SW480 (cell line): ENCODE measurements at regions not wholly inside any gene's neighbourhood (a gene's known extent, or its start where the extent isn't known, plus 50 kb on each side); places are given as distances from the start of the nearest gene placed in this dataset.
"Not testable (repeated sequence)": the region's sequence is repeated elsewhere in the genome, so short reads cannot be mapped to it uniquely, and the experiment has no call there.

ENCODE experiments used
- DNase-seq: peaks from one replicate; pipeline ENCODE4 v3.0.0-alpha.2; 2016; ENCODE audit warnings: low spot score

DNA sequence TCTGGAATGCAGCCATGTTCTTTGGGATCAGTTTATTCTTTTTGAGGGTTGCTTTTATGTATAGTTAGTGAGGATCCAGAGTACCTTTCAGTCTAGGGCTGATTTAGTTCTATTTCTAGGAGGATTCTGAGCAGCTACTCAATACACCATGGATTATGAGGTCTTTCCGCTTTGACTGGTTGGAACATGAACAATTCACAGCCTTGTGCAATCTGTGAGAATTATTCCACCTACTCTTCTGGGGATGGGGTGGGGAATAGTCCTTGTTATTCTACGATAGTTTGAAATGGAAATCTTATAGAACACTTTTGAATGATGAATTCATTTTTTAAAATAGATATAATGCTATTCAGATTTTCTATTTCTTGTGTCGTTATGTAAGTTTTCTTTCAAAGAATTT, 212.3 kb upstream of the ARRDC3 start:
- no peak for DNase-seq

DNA sequence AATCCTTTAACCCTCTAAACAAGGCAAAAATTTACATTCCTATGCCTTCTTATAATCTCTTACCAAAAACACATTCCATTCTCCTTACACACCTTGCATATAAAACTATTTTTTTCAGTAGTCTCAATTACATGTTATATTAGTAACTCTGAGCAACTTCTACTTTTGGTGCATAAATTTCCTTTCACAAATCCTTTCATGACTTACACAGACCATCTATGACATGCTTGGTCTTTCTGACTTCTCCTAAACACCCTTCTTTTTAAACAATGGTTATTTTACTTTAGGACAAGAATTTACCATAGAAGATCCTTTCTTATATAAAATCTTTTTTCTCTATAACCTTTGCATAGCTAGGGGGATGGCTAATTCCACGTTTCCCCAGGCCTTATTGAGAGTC, 208.0 kb upstream of the ARRDC3 start:
- no peak for DNase-seq

DNA sequence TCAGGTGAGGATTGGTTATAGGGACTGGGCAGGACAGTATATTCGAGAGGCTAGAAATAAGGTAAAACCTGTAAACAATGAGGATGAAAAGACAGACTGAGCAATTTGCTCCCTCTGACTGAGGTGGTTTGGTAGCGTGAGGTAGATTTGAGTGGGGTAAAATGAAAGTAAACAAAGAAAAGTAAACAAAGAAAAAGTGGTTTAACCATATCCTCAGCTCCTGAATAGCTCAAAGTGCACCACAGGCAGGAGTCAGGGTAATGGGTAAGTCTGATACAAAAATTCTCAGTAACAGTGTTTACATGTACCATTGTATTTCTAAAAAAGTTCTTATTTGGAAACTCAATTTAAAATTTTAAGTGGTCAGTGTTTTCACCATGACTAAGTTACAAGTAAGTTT, 203.1 kb upstream of the ARRDC3 start:
- DNase-seq: no peak

DNA sequence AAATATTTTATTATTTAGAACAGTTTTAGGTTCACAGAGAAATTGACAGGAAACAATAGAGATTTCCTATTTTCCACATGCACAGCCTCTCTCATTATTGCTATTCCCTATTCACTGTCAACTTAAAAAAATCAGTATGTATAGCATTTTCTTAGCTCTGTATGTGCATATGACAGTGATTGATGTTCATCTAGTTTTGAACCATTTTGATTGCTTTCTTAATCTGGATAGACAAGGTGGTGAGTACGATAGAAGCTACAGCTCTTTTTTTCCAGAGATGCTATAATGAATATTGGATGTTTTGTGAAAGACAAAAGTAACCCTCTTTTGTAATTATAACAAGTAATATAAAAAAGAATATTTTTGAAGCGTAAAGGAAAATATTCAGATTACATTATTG, 201.2 kb upstream of the ARRDC3 start:
- no peak for DNase-seq

DNA sequence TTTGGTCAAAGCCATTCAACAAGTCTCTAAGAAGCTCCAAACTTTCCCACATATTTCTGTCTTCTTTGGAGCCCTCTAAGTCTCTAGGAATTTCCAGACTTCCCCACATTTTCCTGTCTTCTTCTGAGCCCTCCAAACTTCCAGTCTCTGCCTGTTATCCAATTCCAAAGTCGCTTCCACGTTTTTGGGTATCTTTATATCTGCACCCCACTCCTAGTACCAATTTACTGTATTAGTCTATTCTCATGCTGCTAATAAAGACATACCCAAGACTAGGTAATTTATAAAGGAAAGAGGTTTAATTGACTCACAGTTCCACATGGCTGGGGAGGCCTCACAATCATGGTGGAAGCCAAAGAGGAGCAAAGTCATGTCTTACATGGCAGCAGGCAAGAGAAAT, 182.9 kb upstream of the ARRDC3 start:
- not testable (repeated sequence) for DNase-seq

DNA sequence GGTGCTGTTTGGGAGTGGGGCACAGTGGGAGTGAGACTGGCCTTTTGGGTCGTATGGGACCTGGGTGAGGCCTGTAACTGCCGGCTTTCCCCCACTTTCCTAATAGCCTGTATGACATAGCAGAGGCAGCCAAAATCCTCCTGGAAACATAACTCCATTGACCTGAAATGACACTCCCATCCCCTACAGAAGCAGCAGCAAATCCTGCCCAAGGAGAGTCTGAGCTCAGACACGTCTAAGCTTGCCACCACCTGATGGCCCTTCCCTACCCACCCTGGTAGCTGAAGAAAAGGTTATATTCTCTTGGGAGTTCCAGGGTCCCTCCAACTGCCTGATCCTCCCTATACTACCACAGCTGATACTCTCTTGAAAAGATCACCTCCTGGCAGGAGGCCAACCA, 179.8 kb upstream of the ARRDC3 start:
- no peak for DNase-seq

DNA sequence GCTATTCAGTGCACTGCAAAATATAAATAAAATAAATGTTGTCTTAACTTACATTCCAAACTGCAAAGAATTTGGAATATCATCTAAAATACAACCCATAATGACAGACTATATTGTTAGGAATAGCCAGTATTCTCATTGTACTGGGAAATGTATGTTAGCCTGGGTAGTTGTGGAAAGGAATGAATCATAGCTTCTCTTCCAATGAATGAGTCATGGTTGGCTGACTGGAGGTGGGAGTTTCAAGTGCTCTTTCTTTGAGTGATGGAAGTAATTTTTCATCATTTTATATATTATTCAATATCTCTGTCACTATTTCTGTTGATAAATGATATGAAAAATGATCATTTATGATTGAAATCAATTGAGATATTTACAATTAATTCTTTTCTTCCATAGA, 158.6 kb upstream of the ARRDC3 start:
- DNase-seq: no peak

DNA sequence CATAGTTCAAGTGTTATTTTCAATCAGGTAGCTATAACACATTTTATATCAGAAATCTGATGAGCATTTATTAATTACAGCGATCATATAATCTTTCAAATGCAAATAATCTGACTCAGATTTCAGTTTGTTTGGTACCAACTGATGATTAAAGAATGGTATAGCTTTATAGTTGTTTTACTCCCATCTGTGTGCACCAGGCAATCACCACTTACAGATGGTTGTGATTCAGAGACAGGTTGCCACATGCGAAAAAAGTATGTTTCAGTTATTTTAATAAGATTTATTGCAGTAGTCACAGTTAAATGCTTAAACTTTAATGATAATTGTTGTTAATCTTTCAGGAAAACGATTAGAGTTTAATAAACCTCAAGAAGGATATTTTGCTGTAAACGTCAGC, 155.1 kb upstream of the ARRDC3 start:
- no peak for DNase-seq

DNA sequence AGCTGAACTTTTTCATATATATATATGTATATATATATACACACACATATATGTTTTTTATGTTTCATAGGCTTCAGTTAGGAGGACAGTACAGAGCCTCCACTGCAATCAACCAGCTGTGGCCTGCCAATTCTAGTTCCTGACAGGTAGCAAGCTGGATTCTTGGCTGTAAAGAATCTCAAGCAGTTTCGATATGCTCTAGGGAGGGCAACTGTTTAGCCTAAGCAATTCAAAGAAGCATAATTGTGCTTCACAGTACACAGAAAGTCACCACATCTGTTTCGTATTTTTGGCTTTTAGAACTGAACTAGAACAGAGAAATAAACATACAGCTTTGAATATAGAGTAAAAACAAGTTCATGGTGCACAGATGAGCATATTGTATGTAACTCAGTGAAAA, 152.4 kb upstream of the ARRDC3 start:
- DNase-seq: no peak

DNA sequence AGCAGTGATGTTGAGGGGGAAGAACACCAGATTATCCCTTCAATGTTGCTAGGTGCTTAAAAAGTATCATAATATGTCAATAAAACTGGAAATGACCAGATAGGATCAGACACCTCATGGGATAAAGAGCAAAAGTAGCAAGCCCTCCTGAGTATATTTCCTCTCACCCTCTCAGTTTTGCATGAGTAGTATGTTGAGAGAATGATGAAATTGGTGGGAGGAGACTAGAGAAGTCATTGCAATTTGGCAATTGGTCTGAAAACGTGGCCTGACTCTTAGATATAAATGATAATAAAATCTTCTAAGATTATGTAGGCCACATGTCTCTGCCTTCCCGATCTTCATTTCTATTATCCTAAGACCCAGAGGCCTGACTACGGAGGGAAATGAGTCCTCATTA, 151.2 kb upstream of the ARRDC3 start:
- no peak for DNase-seq

DNA sequence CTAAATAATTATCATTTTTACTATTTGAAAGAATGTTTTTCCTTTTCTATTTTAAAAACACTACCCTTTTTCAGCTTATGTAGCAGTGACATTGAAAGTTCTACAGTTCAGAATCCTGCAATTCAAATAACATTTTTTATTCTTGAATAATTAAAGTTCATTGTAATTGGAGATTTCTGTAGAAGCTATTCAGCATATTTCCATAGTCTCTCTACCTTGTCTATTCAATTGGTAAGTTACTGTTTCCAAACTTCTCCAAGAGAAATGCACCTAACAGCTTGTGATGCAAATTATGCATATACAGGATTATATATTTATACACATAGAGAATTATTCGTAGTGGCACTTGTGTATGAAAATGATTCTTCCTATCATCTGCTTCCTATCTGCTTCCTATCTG, 149.7 kb upstream of the ARRDC3 start:
- DNase-seq: no peak

DNA sequence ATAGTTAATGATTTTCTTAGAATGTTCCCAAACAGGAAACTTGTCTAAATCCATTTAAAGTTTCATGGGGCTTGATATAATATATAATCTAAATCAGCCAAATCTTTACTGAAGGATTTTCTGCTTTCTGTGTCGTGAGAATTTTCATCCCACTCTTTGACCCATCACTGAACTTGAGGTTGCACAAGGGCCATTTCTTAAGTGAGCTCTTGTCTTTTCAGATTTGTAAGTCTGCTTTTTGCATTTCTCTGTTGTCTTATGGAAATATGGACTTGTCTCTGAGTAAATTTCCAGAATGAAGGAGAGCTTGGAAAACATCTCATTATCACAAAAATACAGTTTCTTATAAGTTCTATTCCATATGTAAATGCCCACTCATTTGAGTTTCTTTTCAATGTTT, 149.2 kb upstream of the ARRDC3 start:
- no peak for DNase-seq

DNA sequence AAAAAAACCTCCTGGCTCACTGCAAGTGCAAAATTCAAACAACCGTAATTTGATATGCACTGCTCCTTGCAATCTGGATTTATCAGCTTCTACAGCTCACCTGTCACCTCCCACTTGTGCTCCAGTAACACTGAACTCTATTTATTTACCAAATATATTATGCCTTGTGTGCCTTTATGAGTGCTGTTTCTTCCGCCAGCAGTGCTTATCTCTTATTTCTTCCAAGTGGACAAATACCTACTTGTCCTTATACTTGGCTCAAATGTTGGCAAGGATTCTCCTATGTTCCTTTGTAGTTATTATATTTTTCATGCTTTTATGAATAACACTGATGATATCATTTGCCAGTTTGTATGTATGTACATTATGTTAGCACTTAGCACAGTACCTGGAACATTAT, 145.7 kb upstream of the ARRDC3 start:
- no peak for DNase-seq

DNA sequence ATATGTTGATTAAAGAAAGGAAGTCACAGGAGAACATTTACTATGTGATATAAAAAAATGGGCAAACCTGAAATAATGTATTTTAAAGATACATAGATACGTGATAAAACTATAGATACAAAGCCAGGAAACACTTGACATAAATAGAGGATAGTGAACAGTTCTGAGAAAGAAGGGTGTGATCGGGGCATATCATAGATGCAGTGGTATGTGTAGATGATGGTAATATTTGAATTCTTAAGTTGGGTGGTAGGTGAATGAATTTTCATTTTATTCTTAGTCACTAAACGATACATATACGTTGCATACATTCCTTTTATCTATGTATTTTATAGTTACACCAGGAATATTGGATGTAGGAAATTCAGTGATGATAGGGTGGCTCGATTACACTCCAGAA, 138.7 kb upstream of the ARRDC3 start:
- DNase-seq: no peak

DNA sequence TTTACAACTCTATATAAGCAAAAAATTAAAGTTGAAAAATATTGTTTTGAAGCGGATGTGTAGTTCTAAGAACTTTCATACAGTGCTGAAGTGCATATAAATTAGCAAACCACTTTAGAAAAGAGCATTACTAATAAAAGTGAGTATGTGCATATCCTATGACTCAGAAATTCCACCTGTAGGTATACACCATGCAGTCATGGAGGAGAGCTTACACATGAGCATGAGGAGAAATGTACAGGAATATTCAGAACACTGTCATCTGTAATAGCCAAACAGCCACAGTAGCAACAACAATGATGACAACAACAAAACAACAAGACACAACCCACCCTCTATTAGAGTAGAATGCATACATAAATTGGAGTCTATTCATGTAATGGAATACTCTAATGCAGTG, 138.2 kb upstream of the ARRDC3 start:
- peak; percentile 4 for DNase-seq

DNA sequence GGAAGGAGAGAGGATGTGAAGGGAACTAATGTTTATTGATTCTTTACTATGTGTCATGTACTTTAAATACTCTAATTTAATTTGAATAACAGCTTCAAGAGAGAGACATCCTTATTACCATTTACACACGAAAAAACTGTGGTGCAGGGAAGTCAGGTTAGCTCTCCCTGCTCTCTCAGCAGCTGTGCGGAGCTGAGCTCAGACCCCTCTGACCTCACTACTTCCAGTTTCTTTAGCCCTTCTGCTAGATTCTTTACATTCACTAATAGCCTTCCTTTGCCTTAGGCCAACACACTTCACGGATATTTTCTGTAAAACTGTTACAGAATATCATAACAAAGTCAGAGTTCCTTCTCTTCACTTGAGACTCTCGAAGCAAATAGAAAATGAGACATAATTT, 131.3 kb upstream of the ARRDC3 start:
- DNase-seq: no peak

DNA sequence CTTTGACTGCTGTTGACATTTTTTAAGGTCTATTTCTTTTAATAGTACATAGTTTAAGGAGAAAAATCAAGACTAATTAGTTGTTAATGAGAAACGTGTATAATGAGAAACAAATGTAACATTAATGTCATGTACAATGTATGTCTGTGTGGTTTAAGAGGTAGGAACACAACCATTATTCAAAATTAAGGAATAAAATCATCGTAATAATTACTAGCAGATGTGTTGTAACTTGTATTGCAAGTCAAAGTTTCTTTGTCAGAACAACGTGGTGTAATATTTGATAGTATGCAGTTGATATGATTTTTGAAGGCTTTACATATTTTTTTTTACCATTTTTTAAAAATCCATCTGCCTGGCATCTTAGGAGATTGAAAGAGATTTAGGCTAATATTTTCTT, 120.2 kb upstream of the ARRDC3 start:
- no peak for DNase-seq

DNA sequence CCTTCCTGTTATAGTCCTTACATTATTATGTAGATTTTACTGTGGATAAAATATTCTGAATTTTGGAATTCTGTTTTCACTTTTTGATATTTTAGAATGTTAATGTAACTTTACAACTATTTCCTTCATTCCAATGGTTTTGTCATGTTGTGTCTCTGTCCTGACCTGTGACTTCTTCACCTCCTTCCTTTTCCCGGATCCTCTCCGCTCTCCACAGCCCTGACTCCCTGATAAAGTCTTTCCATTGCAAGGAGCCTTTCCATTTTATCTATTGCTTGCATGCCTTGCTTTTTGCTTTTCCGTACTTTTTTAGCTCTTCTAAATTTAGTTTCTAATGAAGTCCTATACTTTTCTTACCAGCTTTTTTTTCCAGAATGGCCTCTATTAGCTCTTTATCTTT, 117.6 kb upstream of the ARRDC3 start:
- DNase-seq: no peak

DNA sequence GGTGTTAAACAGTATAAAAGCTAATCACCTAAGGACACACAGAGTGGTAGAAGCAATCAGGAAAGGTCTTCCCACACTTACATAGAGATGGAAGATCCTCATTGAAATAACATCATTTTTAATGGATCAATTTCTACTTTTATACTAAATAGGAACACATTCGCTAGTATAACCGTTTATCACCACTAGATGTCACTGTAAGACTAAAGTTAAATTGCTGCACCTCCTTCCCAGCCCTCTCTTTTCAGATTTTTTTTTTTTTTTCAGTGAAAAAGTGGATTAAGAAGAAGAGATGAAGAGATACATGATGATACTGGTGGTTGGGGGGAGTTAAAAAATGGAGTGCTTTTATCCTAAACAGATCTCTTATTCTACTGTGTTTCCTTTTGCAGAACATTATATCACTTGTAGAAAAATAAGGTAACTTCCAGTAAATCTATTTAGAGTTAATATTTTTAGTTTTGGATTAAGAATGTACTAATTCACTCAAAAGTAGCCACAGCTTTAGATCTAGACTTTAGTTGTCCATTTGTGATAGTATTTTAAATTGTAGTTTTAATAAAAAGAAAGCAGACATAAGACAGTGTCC, 116.9 kb upstream of the ARRDC3 start:
- peak; percentile 36 for DNase-seq

DNA sequence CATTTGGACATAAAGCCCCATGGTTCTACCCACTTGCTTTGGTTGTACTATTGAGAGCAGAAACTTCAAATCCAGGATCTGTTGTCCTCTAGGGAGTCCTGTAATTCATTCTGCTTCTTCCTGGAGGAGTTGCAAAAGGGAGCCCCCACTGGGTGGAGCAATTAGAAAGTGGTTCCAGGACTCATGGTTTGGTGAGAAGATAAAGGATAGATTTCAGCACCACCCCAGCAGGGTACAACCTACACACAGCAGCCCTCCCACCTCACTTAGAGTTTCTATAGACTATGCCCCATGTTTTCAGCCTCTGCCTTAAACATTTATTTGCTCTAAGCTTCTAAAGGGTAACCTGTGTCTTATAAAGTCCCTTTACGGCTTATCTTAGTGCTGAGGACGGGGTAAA, 112.6 kb upstream of the ARRDC3 start:
- no peak for DNase-seq

DNA sequence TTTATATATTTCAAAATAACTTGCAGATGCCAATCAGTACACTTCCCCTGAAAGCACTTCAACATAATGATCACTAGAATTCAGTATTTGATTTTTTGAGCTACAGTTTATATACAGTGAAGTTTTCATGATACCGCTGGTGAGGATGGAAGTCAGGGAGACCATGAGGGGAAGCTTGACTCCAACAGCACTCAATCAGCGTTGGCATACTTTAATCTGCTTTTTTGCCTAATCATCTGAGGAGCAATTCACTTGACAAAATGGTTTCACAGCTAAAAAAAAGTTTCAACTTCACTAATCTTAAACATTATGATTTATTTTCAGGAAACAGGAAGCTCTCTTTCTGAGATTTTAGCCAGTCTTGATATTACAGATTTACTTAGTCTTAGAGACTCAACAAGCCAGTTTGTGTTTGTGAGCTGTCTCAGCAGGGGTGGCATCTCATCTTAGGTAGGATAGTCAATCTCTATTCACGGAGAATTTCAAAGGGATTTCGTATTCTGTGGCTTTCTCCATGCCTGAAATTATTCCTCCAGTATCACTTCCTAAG, 111.4 kb upstream of the ARRDC3 start:
- no peak for DNase-seq

DNA sequence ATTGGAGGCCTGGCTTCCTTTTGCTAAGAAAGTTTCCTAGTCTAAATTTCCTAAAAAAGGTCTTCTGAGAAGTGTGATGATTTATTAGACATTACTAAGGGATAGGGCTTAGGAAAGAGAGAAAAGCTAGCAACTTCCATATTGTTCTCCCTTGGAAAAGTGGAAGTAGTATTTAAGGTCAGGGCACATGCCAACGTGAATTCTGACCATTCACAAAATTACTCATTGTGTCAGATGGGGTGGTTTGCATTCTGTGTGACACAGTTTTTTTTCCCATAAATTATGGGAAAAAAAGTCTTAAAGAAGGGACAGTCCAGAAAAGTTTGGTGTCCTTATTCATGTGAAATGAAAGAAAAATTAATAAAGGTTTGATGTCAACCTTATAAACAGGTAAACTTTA, 110.0 kb upstream of the ARRDC3 start:
- no peak for DNase-seq

DNA sequence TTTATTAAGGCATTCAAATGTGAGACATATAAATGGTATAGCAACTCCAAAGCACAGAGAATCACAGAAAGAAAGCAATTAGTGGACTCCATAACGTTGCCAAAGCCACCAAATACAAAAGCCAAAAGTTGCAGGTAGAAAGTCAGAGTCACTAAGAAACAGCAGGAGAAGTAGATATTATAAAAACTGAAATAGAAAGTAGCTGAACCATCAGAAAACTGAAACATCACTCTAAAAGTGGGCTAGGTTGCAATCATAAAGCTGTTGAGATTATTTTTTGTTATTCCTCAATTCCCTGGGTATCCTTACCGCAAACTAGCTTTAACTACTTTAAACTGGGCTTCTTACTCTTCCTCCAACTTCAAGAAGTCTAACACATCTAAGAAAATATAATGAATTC, 108.1 kb upstream of the ARRDC3 start:
- DNase-seq: no peak

DNA sequence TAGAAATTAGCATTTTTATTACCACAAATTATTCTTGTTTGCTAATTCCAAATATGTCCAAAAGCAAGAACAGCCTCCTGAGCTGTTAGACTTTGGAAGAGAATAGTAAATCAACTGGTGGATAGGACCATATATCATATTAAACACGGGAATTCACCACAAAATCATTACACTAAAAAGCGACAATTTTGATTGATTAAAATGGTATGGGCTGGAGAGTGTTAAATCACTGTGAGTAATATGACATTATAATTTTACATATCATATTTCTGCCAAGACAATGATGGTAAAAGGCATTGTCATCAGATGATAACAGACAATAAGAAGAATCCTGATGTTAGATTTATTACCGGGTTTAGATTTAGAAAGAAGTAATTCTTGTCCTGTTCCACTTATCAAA, 107.2 kb upstream of the ARRDC3 start:
- no peak for DNase-seq

DNA sequence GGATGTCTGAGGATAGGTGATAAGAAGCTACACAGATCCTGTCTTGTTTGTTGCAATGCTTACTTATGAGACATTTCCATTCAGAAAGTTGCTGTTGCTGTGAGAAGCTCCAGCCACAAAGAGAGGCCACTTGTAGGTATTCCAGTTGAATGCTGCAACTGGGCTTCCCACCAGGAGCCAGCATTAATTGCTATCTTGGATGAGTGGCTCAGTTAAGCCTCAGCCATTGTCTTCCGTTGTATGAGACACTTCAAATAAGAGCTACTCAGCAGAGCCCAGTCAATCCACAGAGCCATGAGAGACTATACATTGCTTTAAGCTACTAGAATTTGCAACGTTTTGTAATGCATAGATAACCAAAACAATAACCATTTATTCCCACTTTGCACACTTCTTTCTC, 104.3 kb upstream of the ARRDC3 start:
- no peak for DNase-seq
